ENCODE measurements at regions not wholly inside any gene's neighbourhood (a gene's known extent, or its start where the extent isn't known, plus 50 kb on each side); places are given as distances from the start of the nearest gene placed in this dataset.

GRCh38 chr2:71791061-71791450 lies 337.7 kb downstream of the DYSF start:
- TF ChIP-seq CTCF (IDR thresholded peaks at IDR 0.05; ENCODE audit: borderline replicate concordance, control extremely low read depth, extremely low read depth, insufficient read depth, missing control alignments), result no peak
- in situ Hi-C loops (cut with MboI; ENCODE audit: low sequenced_read_pairs, unreplicated experiment), result no loop called here
- no peak for DNase-seq (ENCODE audit: low spot score)

GRCh38 chr2:71790226-71791060 lies 337.1 kb downstream of the DYSF start:
- in situ Hi-C loops (cut with MboI; ENCODE audit: low sequenced_read_pairs, unreplicated experiment), result no loop called here
- no peak for TF ChIP-seq CTCF (IDR thresholded peaks at IDR 0.05; ENCODE audit: borderline replicate concordance, control extremely low read depth, extremely low read depth, insufficient read depth, missing control alignments)

GRCh38 chr2:71789556-71790204 lies 336.3 kb downstream of the DYSF start:
- TF ChIP-seq CTCF (IDR thresholded peaks at IDR 0.05; ENCODE audit: borderline replicate concordance, control extremely low read depth, extremely low read depth, insufficient read depth, missing control alignments), result no peak
- in situ Hi-C loops (cut with MboI; ENCODE audit: low sequenced_read_pairs, unreplicated experiment), result no loop called here
- DNase-seq (ENCODE audit: low spot score), result no peak

More at GRCh38 chr2:71790226-71791060, 337.1 kb downstream of the DYSF start:
- DNase-seq (ENCODE audit: low spot score), result no peak

- DNase-seq (ENCODE audit: low spot score), result no peak
- in situ Hi-C loops (cut with MboI; ENCODE audit: low sequenced_read_pairs, unreplicated experiment), result no loop called here
- no peak for TF ChIP-seq CTCF (IDR thresholded peaks at IDR 0.05; ENCODE audit: borderline replicate concordance, control extremely low read depth, extremely low read depth, insufficient read depth, missing control alignments)
These were observed 335.4 kb downstream of the DYSF start for GRCh38 chr2:71788601-71789240.

- no peak for TF ChIP-seq CTCF (IDR thresholded peaks at IDR 0.05; ENCODE audit: borderline replicate concordance, control extremely low read depth, extremely low read depth, insufficient read depth, missing control alignments)
- no peak for DNase-seq (ENCODE audit: low spot score)
- in situ Hi-C loops (cut with MboI; ENCODE audit: low sequenced_read_pairs, unreplicated experiment), result no loop called here
These were observed 334.8 kb downstream of the DYSF start for GRCh38 chr2:71788186-71788525.

DNA sequence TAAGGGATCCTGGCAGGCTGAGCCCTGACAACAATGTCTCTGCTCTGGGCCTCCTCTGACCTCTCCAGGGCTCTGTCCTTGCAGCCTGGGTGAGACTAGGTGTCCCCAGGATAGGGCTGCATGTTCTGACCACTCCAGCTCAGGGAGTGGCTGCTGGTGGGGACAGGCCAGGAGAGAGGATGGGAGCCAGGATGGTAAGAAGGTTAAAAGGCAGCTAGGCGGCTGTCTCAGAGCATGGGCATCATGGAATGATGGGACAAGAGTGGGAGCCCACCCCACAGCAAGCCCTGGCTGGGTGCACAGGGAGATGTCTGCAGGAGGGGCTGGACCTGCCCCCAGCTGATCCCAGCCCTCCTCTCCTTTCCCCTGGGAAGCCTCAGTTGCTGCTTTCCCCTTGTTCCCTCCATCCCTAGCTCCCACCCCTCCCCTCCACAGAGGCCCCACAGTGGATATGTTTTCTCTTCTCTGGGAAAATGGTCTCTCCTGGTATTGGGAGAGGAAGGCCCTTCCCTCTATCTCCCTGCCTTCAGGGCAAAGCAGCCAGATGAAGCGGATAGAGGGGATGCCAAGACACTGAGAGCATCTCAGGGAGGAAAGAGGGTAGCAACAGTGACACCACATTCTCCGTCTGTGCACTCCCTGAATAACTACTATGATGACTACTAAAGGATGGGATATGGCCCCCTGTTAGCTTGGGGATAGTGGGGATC lies 334.3 kb downstream of the DYSF start:
- DNase-seq (ENCODE audit: low spot score), result no peak
- no peak for TF ChIP-seq CTCF (IDR thresholded peaks at IDR 0.05; ENCODE audit: borderline replicate concordance, control extremely low read depth, extremely low read depth, insufficient read depth, missing control alignments)
- in situ Hi-C loops (cut with MboI; ENCODE audit: low sequenced_read_pairs, unreplicated experiment), result no loop called here

Data from GM13976 (cell line).